GM12878 (cell line): ENCODE measurements at regions not wholly inside any gene's neighbourhood (a gene's known extent, or its start where the extent isn't known, plus 50 kb on each side); places are given as distances from the start of the nearest gene placed in this dataset.

Experiments
- CBFB ChIP-seq: IDR thresholded peaks from 2 replicates; pipeline ENCODE4 v1.6.1; 2016; ENCODE audit warnings: antibody characterized with exemption, low read depth
- JUND ChIP-seq: IDR thresholded peaks from 2 replicates; pipeline ENCODE4 v1.6.1; 2012; ENCODE audit warnings: low read depth, mild to moderate bottlenecking, low read length, improper control_type of control experiment, moderate library complexity

GRCh38 chr2:100192825-100193224, 50.4 kb upstream of the AFF3 start:
- TF ChIP-seq JUND (no peak), CBFB (no peak)
